ENCODE measurements at regions not wholly inside any gene's neighbourhood (a gene's known extent, or its start where the extent isn't known, plus 50 kb on each side); places are given as distances from the start of the nearest gene placed in this dataset.

- no peaks in the 10 kb centered on the region for H3K27me3 ChIP-seq (ENCODE audit: control insufficient read depth in 1 of 2, insufficient read depth in 2 of 2, low read length in 2 of 2)
- no peak overlapping the region for H3K9ac ChIP-seq (ENCODE audit: insufficient read depth, low read depth, low read length)
- POLR2A ChIA-PET = no interaction called here
- TF ChIP-seq DNMT1 (CRISPR knock-in tag; IDR thresholded peaks at IDR 0.05) (no peak), MTA1 (CRISPR knock-in tag; IDR thresholded peaks at IDR 0.05; ENCODE audit: borderline replicate concordance) (no peak), THYN1 (CRISPR knock-in tag; IDR thresholded peaks at IDR 0.05; ENCODE audit: borderline replicate concordance, low read depth) (no peak), ISL2 (CRISPR knock-in tag; IDR thresholded peaks at IDR 0.05) (no peak), CHD4 (IDR thresholded peaks at IDR 0.05; ENCODE audit: borderline replicate concordance, low read length) (no peak), NCOA1 (CRISPR knock-in tag; IDR thresholded peaks at IDR 0.05) (no peak), ZNF468 (CRISPR knock-in tag; IDR thresholded peaks at IDR 0.05) (no peak), SCMH1 (CRISPR knock-in tag; IDR thresholded peaks at IDR 0.05; ENCODE audit: borderline replicate concordance) (no peak), ETS1 (CRISPR knock-in tag; IDR thresholded peaks at IDR 0.05) (no peak), MXD1 (CRISPR knock-in tag; IDR thresholded peaks at IDR 0.05) (no peak), MLLT10 (CRISPR knock-in tag; IDR thresholded peaks at IDR 0.05) (no peak), SMARCC2 (IDR thresholded peaks at IDR 0.05) (no peak), SRSF9 (IDR thresholded peaks at IDR 0.05; ENCODE audit: borderline replicate concordance, insufficient read depth, low read depth, low read length, poor library complexity, severe bottlenecking) (no peak)
- no peak for DNase-seq (ENCODE audit: low spot score)
- no peaks in the 10 kb centered on the region for H3K36me3 ChIP-seq (replicated peaks in 1 of 2; ENCODE audit: control insufficient read depth in 1 of 2, insufficient read depth in 2 of 2, low read length in 2 of 2)
- in situ Hi-C loops (cut with HindIII; ENCODE audit: extremely low pct_ligation_motif_present, low pct_unique_long_range_greater_than_20kb) = no loop called here
- intact Hi-C loops (cut with micrococcal nuclease; ENCODE audit: unreplicated experiment) = no loop called here
- ATAC-seq = no peak
- no peak overlapping the region for H3K4me3 ChIP-seq (replicated peaks in 1 of 3; ENCODE audit: insufficient read depth in 1 of 3, low read depth in 2 of 3, low read length in 3 of 3)
- BruUV-seq (replicated peaks) = no TSS peak
- WGBS (ENCODE audit: low lambda C conversion rate) = 0% methylated on average over 5 of the region's 5 CpGs
- no peak overlapping the region for H2AFZ ChIP-seq (ENCODE audit: low read length)
- no peak overlapping the region for H3K27ac ChIP-seq (ENCODE audit: extremely low read length, insufficient read depth, low read length)
- H3K79me2 ChIP-seq (ENCODE audit: insufficient read depth, low read length) = no peaks in the 10 kb centered on the region
- FAIRE-seq = no peak
- H3K9me3 ChIP-seq (ENCODE audit: low read length) = no peaks in the 10 kb centered on the region
- no peaks in the 10 kb centered on the region for H4K20me1 ChIP-seq (ENCODE audit: insufficient read depth, low read length)
- CTCF ChIA-PET (ENCODE audit: low intra/inter-chr PET ratio, low total read pairs) = no interaction called here
- no peaks in the 10 kb centered on the region for H3K4me1 ChIP-seq (ENCODE audit: insufficient read depth, low read length)
- no peak overlapping the region for H3K4me2 ChIP-seq (ENCODE audit: low read depth, low read length)
Measured at GRCh38 chr3:173301647-173302046, 95.9 kb upstream of the NLGN1 start.

All from HepG2 (cell line).